Neural cell (in vitro differentiated cells): ENCODE measurements at regions not wholly inside any gene's neighbourhood (a gene's known extent, or its start where the extent isn't known, plus 50 kb on each side); places are given as distances from the start of the nearest gene placed in this dataset.

Source experiments
- H2AFZ ChIP-seq: fragments of 200-600, 300-800 bp; sonication (generic), shearing (Covaris generic); 2 replicates; pipeline ENCODE4 v1.6.0; 2014; ENCODE audit warnings: low read depth, mild to moderate bottlenecking, antibody characterized with exemption, low read length, moderate library complexity
- H3F3A ChIP-seq: fragments of 200-600 bp; shearing (Covaris generic); 2 replicates; pipeline ENCODE4 v1.6.1; 2016; ENCODE audit warnings: mild to moderate bottlenecking, moderate library complexity, mixed read lengths, antibody characterized with exemption, low read length; ENCODE audit not compliant: insufficient read depth, poor library complexity, severe bottlenecking
- H3K27ac ChIP-seq: fragments of 200-600, 300-800 bp; sonication (generic), shearing (Covaris generic); 2 replicates; pipeline ENCODE4 v1.5.1; 2014; ENCODE audit warnings: mild to moderate bottlenecking, low read length, moderate library complexity
- H3K27me3 ChIP-seq: fragments of 300-800, 200-600 bp; sonication (generic), shearing (Covaris generic); 2 replicates; pipeline ENCODE4 v1.6.0; 2014; ENCODE audit warnings: mild to moderate bottlenecking, low read depth, low read length, moderate library complexity; ENCODE audit not compliant: insufficient read depth
- H3K36me3 ChIP-seq: fragments of 300-800, 200-600 bp; sonication (generic), shearing (Covaris generic); 2 replicates; pipeline ENCODE4 v1.5.1; 2014; ENCODE audit warnings: mild to moderate bottlenecking, antibody characterized with exemption, low read length, moderate library complexity; ENCODE audit not compliant: insufficient read depth
- H3K4me2 ChIP-seq: fragments of 300-800, 200-600 bp; sonication (generic), shearing (Covaris generic); 2 replicates; pipeline ENCODE4 v1.6.0; 2014; ENCODE audit warnings: mild to moderate bottlenecking, low read length
- H3K4me3 ChIP-seq: fragments of 300-800, 200-600 bp; sonication (generic), shearing (Covaris generic); 2 replicates; pipeline ENCODE4 v1.5.1; 2014; ENCODE audit warnings: mild to moderate bottlenecking, low read length, moderate library complexity
- H3K79me2 ChIP-seq: fragments of 200-600 bp; shearing (Covaris generic); replicated peaks from 2 replicates; pipeline ENCODE4 v1.6.0; 2014; ENCODE audit warnings: mild to moderate bottlenecking, low read length, moderate library complexity; ENCODE audit not compliant: insufficient read depth
- H3K9ac ChIP-seq: fragments of 300-800, 200-600 bp; sonication (generic), shearing (Covaris generic); 2 replicates; pipeline ENCODE4 v1.6.1; 2016; ENCODE audit warnings: mild to moderate bottlenecking, low read length, mixed read lengths
- H3K9me2 ChIP-seq: fragments of 200-600 bp; shearing (Covaris generic); 2 replicates; pipeline ENCODE4 v1.6.1; 2016; ENCODE audit warnings: mild to moderate bottlenecking, low read length, mixed read lengths; ENCODE audit not compliant: insufficient read depth
- H3K9me3 ChIP-seq: fragments of 200-600, 300-800 bp; sonication (generic), shearing (Covaris generic); 2 replicates; pipeline ENCODE4 v1.6.1; 2016; ENCODE audit warnings: mild to moderate bottlenecking, mixed run types, low read length, moderate library complexity, mixed read lengths
- H4K20me1 ChIP-seq: fragments of 200-600 bp; shearing (Covaris generic); 2 replicates; pipeline ENCODE4 v1.6.1; 2016; ENCODE audit warnings: mild to moderate bottlenecking, mixed run types; ENCODE audit not compliant: insufficient read depth
- CTCF ChIP-seq: fragments of 450-650 bp; IDR thresholded peaks from 2 replicates; pipeline ENCODE4 v1.5.1; 2014; ENCODE audit warnings: antibody characterized with exemption, mild to moderate bottlenecking, moderate library complexity; ENCODE audit not compliant: poor library complexity, severe bottlenecking
- EP300 ChIP-seq: fragments of 450-650 bp; conservative IDR thresholded peaks from 2 replicates; pipeline ENCODE4 v1.6.1; 2014; ENCODE audit warnings: antibody characterized with exemption, mild to moderate bottlenecking, moderate library complexity; ENCODE audit not compliant: poor library complexity, severe bottlenecking
- EZH2 ChIP-seq: fragments of 200-600, 300-800 bp; shearing (Covaris generic), sonication (generic); IDR thresholded peaks from 2 replicates; pipeline ENCODE4 v1.6.1; 2014; ENCODE audit warnings: antibody characterized with exemption, low read length, borderline replicate concordance, mild to moderate bottlenecking; ENCODE audit not compliant: insufficient read depth, poor library complexity, severe bottlenecking
- MXI1 ChIP-seq: fragments of 450-650 bp; conservative IDR thresholded peaks from 2 replicates; pipeline ENCODE4 v1.6.1; 2014; ENCODE audit warnings: antibody characterized with exemption, mild to moderate bottlenecking; ENCODE audit not compliant: poor library complexity, severe bottlenecking
- POLR2AphosphoS5 ChIP-seq: IDR thresholded peaks from 2 replicates; pipeline ENCODE4 v1.6.1; 2012
- RAD21 ChIP-seq: fragments of 450-650 bp; conservative IDR thresholded peaks from 2 replicates; pipeline ENCODE4 v1.6.1; 2014; ENCODE audit warnings: antibody characterized with exemption, mild to moderate bottlenecking, moderate library complexity
- REST ChIP-seq: IDR thresholded peaks from 2 replicates; pipeline ENCODE4 v1.6.1; 2012; ENCODE audit warnings: borderline replicate concordance
- SMC3 ChIP-seq: fragments of 450-650 bp; conservative IDR thresholded peaks from 2 replicates; pipeline ENCODE4 v1.6.1; 2014; ENCODE audit warnings: antibody characterized with exemption, mild to moderate bottlenecking, moderate library complexity; ENCODE audit not compliant: poor library complexity
- TAF1 ChIP-seq: IDR thresholded peaks from 2 replicates; pipeline ENCODE4 v1.6.1; 2012; ENCODE audit warnings: low read depth

- Histone ChIP-seq H3K4me3 (no peak overlapping the region), H3F3A (no peaks in the 10 kb centered on the region), H3K27me3 (no peaks in the 10 kb centered on the region), H3K9me2 (no peaks in the 10 kb centered on the region), H4K20me1 (no peaks in the 10 kb centered on the region), H2AFZ (no peak overlapping the region), H3K4me2 (no peak overlapping the region), H3K9me3 (no peaks in the 10 kb centered on the region), H3K27ac (no peak overlapping the region), H3K79me2 (no peaks in the 10 kb centered on the region), H3K9ac (no peak overlapping the region), H3K36me3 (no peaks in the 10 kb centered on the region)
- no peak for TF ChIP-seq EP300
- TF ChIP-seq MXI1 = no peak
- TF ChIP-seq EZH2 = no peak
- TF ChIP-seq TAF1 = no peak
- no peak for TF ChIP-seq POLR2AphosphoS5
- TF ChIP-seq CTCF = no peak
- TF ChIP-seq REST = no peak
- TF ChIP-seq SMC3 = no peak
- no peak for TF ChIP-seq RAD21
Observed at GRCh38 chr13:40132249-40132648, 476.8 kb downstream of the COG6 start.

GRCh38 chr13:40136896-40137295 is 481.4 kb downstream of the COG6 start:
- H2AFZ ChIP-seq = no peak overlapping the region
- no peaks in the 10 kb centered on the region for H4K20me1 ChIP-seq

More at GRCh38 chr13:40136896-40137295, 481.4 kb downstream of the COG6 start:
- Histone ChIP-seq H3K79me2 (no peaks in the 10 kb centered on the region), H3K27ac (no peak overlapping the region), H3K9me2 (no peaks in the 10 kb centered on the region), H3K9ac (no peak overlapping the region), H3K4me2 (no peak overlapping the region), H3K36me3 (no peaks in the 10 kb centered on the region), H3K9me3 (no peaks in the 10 kb centered on the region), H3K27me3 (no peaks in the 10 kb centered on the region), H3F3A (no peaks in the 10 kb centered on the region), H3K4me3 (no peak overlapping the region)
- no peak for TF ChIP-seq MXI1
- TF ChIP-seq CTCF = no peak
- no peak for TF ChIP-seq SMC3
- no peak for TF ChIP-seq EP300
- TF ChIP-seq POLR2AphosphoS5 = no peak
- no peak for TF ChIP-seq EZH2
- TF ChIP-seq RAD21 = no peak
